Neuronal stem cell (in vitro differentiated cells): ENCODE measurements at regions not wholly inside any gene's neighbourhood (a gene's known extent, or its start where the extent isn't known, plus 50 kb on each side); places are given as distances from the start of the nearest gene placed in this dataset.

Source experiments
- DNase-seq: peaks from one replicate; pipeline ENCODE4 v3.0.0-alpha.2; 2013; ENCODE audit warnings: low spot score
- H2AFZ ChIP-seq: one replicate; pipeline ENCODE4 v1.6.1; 2013; ENCODE audit warnings: mild to moderate bottlenecking, low read length, inconsistent platforms
- H2AK5ac ChIP-seq: 2 replicates; pipeline ENCODE4 v1.6.1; 2013; ENCODE audit warnings: low read depth, mild to moderate bottlenecking, inconsistent platforms, low read length, moderate library complexity, mixed read lengths
- H2BK120ac ChIP-seq: 2 replicates; pipeline ENCODE4 v1.6.1; 2013; ENCODE audit warnings: low read depth, mild to moderate bottlenecking, inconsistent platforms, low read length, moderate library complexity, mixed read lengths
- H2BK12ac ChIP-seq: one replicate; pipeline ENCODE4 v1.6.1; 2013; ENCODE audit warnings: low read length, inconsistent platforms
- H2BK15ac ChIP-seq: 2 replicates; pipeline ENCODE4 v1.6.1; 2013; ENCODE audit warnings: mild to moderate bottlenecking, low read length, inconsistent platforms, mixed read lengths
- H2BK5ac ChIP-seq: one replicate; pipeline ENCODE4 v1.6.1; 2013; ENCODE audit warnings: inconsistent platforms, mild to moderate bottlenecking, low read length, moderate library complexity
- H3K14ac ChIP-seq: one replicate; pipeline ENCODE4 v1.6.1; 2013; ENCODE audit warnings: low read length, inconsistent platforms
- H3K18ac ChIP-seq: 2 replicates; pipeline ENCODE4 v1.6.1; 2013; ENCODE audit warnings: low read length, inconsistent platforms
- H3K23ac ChIP-seq: 2 replicates; pipeline ENCODE4 v1.6.1; 2013; ENCODE audit warnings: low read depth, mild to moderate bottlenecking, mixed read lengths, low read length, inconsistent platforms; ENCODE audit not compliant: poor library complexity
- H3K27ac ChIP-seq: replicated peaks from 3 replicates; pipeline ENCODE4 v1.5.1; 2013; ENCODE audit warnings: low read length, inconsistent platforms
- H3K27me3 ChIP-seq, 3 experiments: 2 replicates each; pipeline ENCODE4 v1.6.1; 2013; ENCODE audit warnings: low read length in 3 of 3, mild to moderate bottlenecking in 2 of 3, inconsistent platforms in 1 of 3, low read depth in 1 of 3, mixed read lengths in 1 of 3, moderate library complexity in 1 of 3; ENCODE audit not compliant: control insufficient read depth in 3 of 3, insufficient read depth in 3 of 3
- H3K36me3 ChIP-seq, 2 donors: replicated peaks in 1 of 2; 2 replicates each; pipeline ENCODE4 v1.6.1; 2013; ENCODE audit warnings: low read length in 2 of 2; ENCODE audit not compliant: control insufficient read depth in 2 of 2, insufficient read depth in 2 of 2
- H3K4ac ChIP-seq: 2 replicates; pipeline ENCODE4 v1.6.1; 2013; ENCODE audit warnings: inconsistent platforms, mild to moderate bottlenecking, low read length, moderate library complexity
- H3K4me1 ChIP-seq, 2 donors: 1 replicate in 1 of 2; 2 replicates in 1 of 2; pipeline ENCODE4 v1.6.1; 2013; ENCODE audit warnings: low read length in 2 of 2, low read depth in 1 of 2; ENCODE audit not compliant: control insufficient read depth in 2 of 2, insufficient read depth in 1 of 2
- H3K4me2 ChIP-seq: one replicate; pipeline ENCODE4 v1.6.1; 2013; ENCODE audit warnings: mild to moderate bottlenecking, low read length, inconsistent platforms; ENCODE audit not compliant: insufficient read depth, poor library complexity, severe bottlenecking
- H3K4me3 ChIP-seq, 2 donors: 2 replicates each; pipeline ENCODE4 v1.5.1; 2013; ENCODE audit warnings: low read length in 2 of 2, mild to moderate bottlenecking in 2 of 2, inconsistent platforms in 1 of 2, moderate library complexity in 1 of 2
- H3K79me1 ChIP-seq: one replicate; pipeline ENCODE4 v1.6.1; 2013; ENCODE audit warnings: low read depth, mild to moderate bottlenecking, inconsistent platforms, low read length, moderate library complexity
- H3K9ac ChIP-seq: one replicate; pipeline ENCODE4 v1.6.1; 2013; ENCODE audit warnings: mild to moderate bottlenecking, low read depth, low read length, inconsistent platforms; ENCODE audit not compliant: poor library complexity
- H3K9me3 ChIP-seq, 2 donors: replicated peaks in 1 of 2; 2 replicates each; pipeline versions ENCODE3 to v1.6.1; 2013; ENCODE audit warnings: low read length in 2 of 2, mild to moderate bottlenecking in 2 of 2, inconsistent platforms in 1 of 2, low read depth in 1 of 2, mixed read lengths in 1 of 2, moderate library complexity in 1 of 2; ENCODE audit not compliant: control insufficient read depth in 2 of 2, insufficient read depth in 1 of 2
- H4K8ac ChIP-seq: one replicate; pipeline ENCODE4 v1.6.1; 2013; ENCODE audit warnings: low read depth, mild to moderate bottlenecking, inconsistent platforms, low read length, moderate library complexity
- H4K91ac ChIP-seq: one replicate; pipeline ENCODE4 v1.6.1; 2013; ENCODE audit warnings: low read length, low read depth, mild to moderate bottlenecking, inconsistent platforms; ENCODE audit not compliant: poor library complexity
- WGBS, 2 donors: extraction: QIAGEN DNeasy Blood & Tissue Kit; methylation state at CpG; one replicate each; pipeline ENCODE4 v1.1.7; 2013; ENCODE audit warnings: missing lambda C conversion rate in 2 of 2, mixed read lengths in 1 of 2; ENCODE audit not compliant: insufficient read length in 2 of 2, insufficient replicate concordance in 1 of 2; ENCODE audit errors: extremely low coverage in 2 of 2; 5-methylcytosine and 5-hydroxymethylcytosine counted together

GRCh38 chr1:198449727-198450433 is 90.6 kb downstream of the ATP6V1G3 start:
- H3K27me3 ChIP-seq: no peaks in the 10 kb centered on the region
- no peak overlapping the region for H4K8ac ChIP-seq
- H3K9me3 ChIP-seq: no peaks in the 10 kb centered on the region
- peaks cover 0 to 4% of the 10 kb centered on the region in 2 donors for H3K4me1 ChIP-seq
- H3K14ac ChIP-seq: no peak overlapping the region
- no peak overlapping the region for H3K9ac ChIP-seq
- H3K36me3 ChIP-seq: no peaks in the 10 kb centered on the region
- H3K23ac ChIP-seq: no peak overlapping the region
- H3K18ac ChIP-seq: no peak overlapping the region
- no peak overlapping the region for H2BK5ac ChIP-seq
- no peak overlapping the region for H2AK5ac ChIP-seq
- no peak overlapping the region for H3K27ac ChIP-seq
- H3K79me1 ChIP-seq: no peaks in the 10 kb centered on the region
- no peak for DNase-seq
- WGBS, 2 donors: no CpG with 5 or more reads among the region's 3 CpGs
- H3K4me3 ChIP-seq: no peak overlapping the region
- H3K4ac ChIP-seq: no peak overlapping the region
- H2BK120ac ChIP-seq: no peak overlapping the region
- H4K91ac ChIP-seq: no peak overlapping the region
- no peak overlapping the region for H2BK12ac ChIP-seq
- H3K4me2 ChIP-seq: no peak overlapping the region
- H2BK15ac ChIP-seq: no peak overlapping the region
- no peak overlapping the region for H2AFZ ChIP-seq

- Histone ChIP-seq H4K91ac (no peak overlapping the region), H3K9ac (no peak overlapping the region), H3K4me3 (no peak overlapping the region), H3K4me1 (peaks cover 0 to 4% of the 10 kb centered on the region in 2 donors), H3K4ac (no peak overlapping the region), H2BK5ac (no peak overlapping the region), H3K79me1 (no peaks in the 10 kb centered on the region), H4K8ac (no peak overlapping the region), H2AFZ (no peak overlapping the region), H3K27me3 (no peaks in the 10 kb centered on the region), H3K23ac (no peak overlapping the region), H3K14ac (no peak overlapping the region), H3K9me3 (no peaks in the 10 kb centered on the region), H3K4me2 (no peak overlapping the region), H2BK12ac (no peak overlapping the region), H3K18ac (no peak overlapping the region), H2AK5ac (no peak overlapping the region), H3K36me3 (no peaks in the 10 kb centered on the region), H2BK15ac (no peak overlapping the region), H2BK120ac (no peak overlapping the region), H3K27ac (no peak overlapping the region)
- DNase-seq: no peak
These were observed 91.2 kb downstream of the ATP6V1G3 start for GRCh38 chr1:198449261-198449660.

- no peak overlapping the region for H2AK5ac ChIP-seq
- H2BK120ac ChIP-seq: no peak overlapping the region
- no peak overlapping the region for H3K27ac ChIP-seq
- no peak overlapping the region for H3K9ac ChIP-seq
- H3K23ac ChIP-seq: no peak overlapping the region
- no peak overlapping the region for H2BK15ac ChIP-seq
- no peak for DNase-seq
- no peak overlapping the region for H2BK5ac ChIP-seq
- H2AFZ ChIP-seq: no peak overlapping the region
- H3K4me2 ChIP-seq: no peak overlapping the region
- H3K36me3 ChIP-seq: no peaks in the 10 kb centered on the region
- no peak overlapping the region for H2BK12ac ChIP-seq
- no peak overlapping the region for H3K4ac ChIP-seq
- H3K18ac ChIP-seq: no peak overlapping the region
- H3K9me3 ChIP-seq: no peaks in the 10 kb centered on the region
- peaks cover 0 to 8% of the 10 kb centered on the region in 2 donors for H3K4me1 ChIP-seq
- H4K8ac ChIP-seq: no peak overlapping the region
- no CpG with 5 or more reads among the region's 1 CpG for WGBS, 2 donors
- no peak overlapping the region for H3K14ac ChIP-seq
- no peaks in the 10 kb centered on the region for H3K27me3 ChIP-seq
- H4K91ac ChIP-seq: no peak overlapping the region
- H3K4me3 ChIP-seq: no peak overlapping the region
- no peaks in the 10 kb centered on the region for H3K79me1 ChIP-seq
These were observed 93.0 kb downstream of the ATP6V1G3 start for GRCh38 chr1:198447468-198447867.

- H3K9ac ChIP-seq: no peak overlapping the region
- no peak overlapping the region for H2BK12ac ChIP-seq
- H3K4me1 ChIP-seq: peaks cover 0 to 8% of the 10 kb centered on the region in 2 donors
- no peaks in the 10 kb centered on the region for H3K9me3 ChIP-seq
- no peak overlapping the region for H3K4me2 ChIP-seq
- H2AK5ac ChIP-seq: no peak overlapping the region
- no peak overlapping the region for H2BK120ac ChIP-seq
- H2BK15ac ChIP-seq: no peak overlapping the region
- no peak overlapping the region for H3K27ac ChIP-seq
- H4K91ac ChIP-seq: no peak overlapping the region
- H3K36me3 ChIP-seq: no peaks in the 10 kb centered on the region
- no peak overlapping the region for H4K8ac ChIP-seq
- no peak overlapping the region for H3K18ac ChIP-seq
- H3K27me3 ChIP-seq: no peaks in the 10 kb centered on the region
- no peak overlapping the region for H2BK5ac ChIP-seq
- no peak overlapping the region for H2AFZ ChIP-seq
- no peak overlapping the region for H3K23ac ChIP-seq
- WGBS, 2 donors: no CpG with 5 or more reads among the region's 3 CpGs
- H3K4me3 ChIP-seq: no peak overlapping the region
- no peak overlapping the region for H3K14ac ChIP-seq
- no peaks in the 10 kb centered on the region for H3K79me1 ChIP-seq
- H3K4ac ChIP-seq: no peak overlapping the region
- peak; percentile 27 for DNase-seq
These were observed 94.6 kb downstream of the ATP6V1G3 start for GRCh38 chr1:198445872-198446271.
